ENCODE measurements at regions not wholly inside any gene's neighbourhood (a gene's known extent, or its start where the extent isn't known, plus 50 kb on each side); places are given as distances from the start of the nearest gene placed in this dataset.
"Not testable (repeated sequence)": the region's sequence is repeated elsewhere in the genome, so short reads cannot be mapped to it uniquely, and the experiment has no call there.

DNA sequence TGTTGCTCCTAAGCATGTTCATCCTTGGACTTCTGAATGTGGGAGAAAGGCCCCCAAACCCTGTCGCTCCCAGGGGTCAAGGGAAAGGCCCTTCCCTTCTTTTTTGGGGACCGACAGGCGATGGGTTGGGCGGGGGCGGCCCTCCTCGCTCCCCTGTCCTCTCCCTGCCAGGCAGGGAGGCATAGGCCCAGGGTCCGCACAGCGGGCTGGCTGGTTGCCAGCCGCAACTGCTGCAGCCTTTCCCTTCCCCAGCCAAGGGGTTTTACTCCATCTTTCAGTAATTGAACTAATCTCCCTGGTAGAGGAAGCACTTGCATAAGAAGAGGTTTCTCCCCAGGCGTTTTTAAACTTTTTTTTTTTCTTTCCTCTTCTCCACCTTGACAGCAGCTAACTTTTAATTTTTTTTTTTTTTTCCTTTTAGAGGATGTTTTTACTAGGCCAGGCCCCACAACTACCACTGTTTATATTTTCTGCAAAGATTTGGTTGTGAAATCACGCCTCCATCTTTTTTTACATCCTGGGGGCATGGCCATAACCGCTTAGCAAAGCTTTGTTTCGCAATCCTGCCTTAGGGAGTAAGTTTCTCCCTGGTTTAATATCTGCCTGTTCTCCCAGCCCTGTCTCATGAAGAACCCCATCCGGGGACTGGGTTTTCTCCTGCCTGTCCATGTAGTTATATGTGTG lies 216.9 kb upstream of the ZNF608 start:
- peak; percentile 55 for DNase-seq (ENCODE audit: low spot score)

- DNase-seq (ENCODE audit: low spot score): not testable (repeated sequence)
Measured at GRCh38 chr5:124966741-124967140, 220.3 kb upstream of the ZNF608 start.

DNA sequence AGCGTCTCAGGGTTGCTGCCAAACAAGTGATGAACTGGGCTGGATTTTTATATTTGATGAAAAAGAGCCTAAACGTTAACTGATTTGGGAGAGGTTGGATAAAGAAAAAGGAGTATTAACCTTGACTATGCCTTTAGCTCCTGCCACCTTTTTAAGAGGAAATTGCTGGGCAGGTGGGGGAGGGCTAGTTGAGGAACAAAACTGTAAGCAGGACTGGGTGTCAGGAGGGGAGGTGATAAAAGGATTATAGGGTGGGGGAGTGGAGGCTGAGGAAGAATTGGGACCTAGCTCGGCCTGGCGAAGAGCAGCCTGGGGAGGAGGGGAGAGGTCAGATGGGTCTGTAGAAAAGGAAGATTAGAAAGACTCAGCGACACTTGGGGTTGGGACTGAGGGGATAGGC lies 223.9 kb upstream of the ZNF608 start:
- DNase-seq (ENCODE audit: low spot score): not testable (repeated sequence)

DNA sequence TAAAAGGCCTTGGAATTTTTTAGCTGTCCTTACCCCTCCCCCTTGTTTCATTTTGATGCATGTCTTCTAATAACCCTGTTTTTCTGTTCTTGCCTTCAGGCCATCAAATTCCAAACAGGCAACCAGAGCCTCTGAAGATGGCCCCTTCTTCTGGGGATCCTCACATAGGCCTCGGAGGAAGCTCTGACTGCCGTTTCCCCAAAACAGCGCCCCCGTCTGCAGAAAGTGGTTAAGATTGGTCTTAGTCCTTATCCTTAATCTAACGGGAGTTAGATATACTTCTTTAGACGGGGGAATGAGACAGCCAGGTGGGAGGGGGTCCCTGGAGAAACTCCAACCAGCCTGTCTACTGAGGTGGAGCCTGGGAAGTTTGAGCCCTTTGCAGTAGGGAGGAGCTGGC lies 226.3 kb upstream of the ZNF608 start:
- no peak for DNase-seq (ENCODE audit: low spot score)

DNA sequence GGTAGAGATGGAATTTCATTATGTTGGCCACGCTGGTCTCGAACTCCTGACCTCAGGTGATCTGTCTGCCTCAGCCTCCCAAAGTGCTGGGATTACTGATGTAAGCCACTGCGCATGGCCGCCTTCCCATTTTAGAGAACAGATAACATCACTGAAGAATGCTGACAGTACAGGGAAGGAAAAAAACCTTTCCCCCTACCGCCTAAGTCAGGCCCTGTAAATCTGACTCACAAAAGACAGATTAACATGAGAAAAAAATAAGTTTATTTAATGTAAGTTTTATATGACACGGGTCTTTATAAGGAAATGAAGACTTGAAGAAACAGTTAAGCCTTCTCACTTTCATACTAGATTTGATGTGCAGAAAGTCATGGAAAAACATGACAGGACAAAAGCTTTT lies 227.2 kb upstream of the ZNF608 start:
- no peak for DNase-seq (ENCODE audit: low spot score)

DNA sequence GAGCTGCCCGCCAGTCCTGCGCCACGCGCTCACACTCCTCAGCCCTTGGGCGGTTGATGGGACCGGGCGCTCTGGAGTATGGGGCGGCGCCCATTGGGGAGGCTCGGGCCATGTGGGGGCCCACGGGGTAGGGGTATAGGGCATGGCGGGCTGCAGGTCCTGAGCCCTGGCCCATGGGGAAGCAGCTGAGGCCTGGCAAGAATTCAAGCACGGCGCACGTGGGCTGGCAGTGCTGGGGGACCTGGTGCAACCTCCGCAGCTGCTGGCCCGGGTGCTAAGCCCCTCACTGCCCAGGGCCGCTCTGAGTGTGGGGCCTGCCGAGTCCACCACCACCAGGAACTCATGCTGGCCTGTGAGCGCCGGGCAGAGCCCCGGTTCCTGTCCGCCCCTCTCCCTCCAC lies 229.6 kb upstream of the ZNF608 start:
- DNase-seq (ENCODE audit: low spot score): no peak

GRCh38 chr5:124979251-124979650 lies 232.8 kb upstream of the ZNF608 start:
- DNase-seq (ENCODE audit: low spot score): no peak

GRCh38 chr5:124980163-124980941 lies 233.9 kb upstream of the ZNF608 start:
- DNase-seq (ENCODE audit: low spot score): no peak

- no peak for DNase-seq (ENCODE audit: low spot score)
Measured at GRCh38 chr5:124981901-124982300, 235.5 kb upstream of the ZNF608 start.

- no peak for DNase-seq (ENCODE audit: low spot score)
Measured at GRCh38 chr5:124986170-124986569, 239.7 kb upstream of the ZNF608 start.

- no peak for DNase-seq (ENCODE audit: low spot score)
Measured at GRCh38 chr5:124986667-124987066, 240.2 kb upstream of the ZNF608 start.

- DNase-seq (ENCODE audit: low spot score): not testable (repeated sequence)
Measured at GRCh38 chr5:124987786-124988185, 241.3 kb upstream of the ZNF608 start.

DNA sequence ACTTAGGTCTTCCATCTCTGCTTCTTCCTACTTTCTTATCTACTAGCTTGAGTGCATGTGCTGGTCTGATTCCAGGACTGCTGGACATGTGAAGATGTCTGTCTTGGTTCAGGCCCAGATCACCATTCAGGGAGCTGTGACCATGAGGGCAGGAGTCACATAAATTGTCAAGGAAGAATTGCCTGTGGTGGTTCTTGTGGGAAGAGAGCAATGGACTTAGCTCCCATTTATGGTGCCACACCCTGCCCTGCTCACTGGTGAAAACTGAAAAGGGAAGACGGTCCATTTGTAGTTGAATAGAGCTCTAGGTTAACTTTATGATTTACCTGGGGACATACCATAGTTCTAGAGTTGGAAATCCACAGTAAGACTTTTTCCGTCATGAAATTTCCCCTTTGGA lies 244.3 kb upstream of the ZNF608 start:
- DNase-seq (ENCODE audit: low spot score): no peak

- no peak for DNase-seq (ENCODE audit: low spot score)
Measured at GRCh38 chr5:124995421-124995820, 249.0 kb upstream of the ZNF608 start.

DNA sequence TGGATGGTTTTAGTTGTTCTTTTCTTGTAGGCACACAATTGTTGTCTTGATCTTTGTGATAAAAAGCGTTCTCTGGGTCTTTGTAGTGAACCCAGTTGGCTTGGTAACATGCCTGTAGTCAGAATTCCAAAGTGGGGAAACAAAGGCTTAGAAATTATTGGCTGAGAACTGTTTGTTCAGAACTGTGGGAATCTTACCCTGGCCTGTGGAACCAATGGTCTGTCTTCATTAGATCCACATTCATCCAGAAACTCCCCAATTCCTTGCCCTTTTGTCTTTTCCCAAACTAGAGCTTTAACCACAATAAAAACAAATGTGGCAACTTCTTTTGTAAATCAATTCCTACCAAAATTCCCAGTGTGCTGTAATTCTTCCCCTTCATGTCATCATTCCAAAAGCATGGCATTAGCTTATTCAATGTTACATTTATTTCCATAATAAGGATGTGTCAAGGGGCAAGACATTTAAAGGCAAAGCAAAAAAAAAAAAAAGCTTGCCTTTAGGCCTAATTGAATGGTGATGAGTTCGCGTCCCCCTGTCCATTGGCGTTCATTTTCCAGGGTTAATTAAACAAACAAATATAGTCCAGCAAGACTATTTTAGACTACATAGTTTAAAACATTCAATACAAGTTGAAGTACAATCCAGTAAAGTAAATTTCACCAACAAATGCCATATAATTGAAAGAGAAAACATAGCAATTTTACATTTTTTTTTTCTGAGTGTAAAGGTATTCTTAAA lies 249.8 kb upstream of the ZNF608 start:
- no peak for DNase-seq (ENCODE audit: low spot score)

- no peak for DNase-seq (ENCODE audit: low spot score)
Measured at GRCh38 chr5:124996764-124997077, 250.3 kb upstream of the ZNF608 start.

DNA sequence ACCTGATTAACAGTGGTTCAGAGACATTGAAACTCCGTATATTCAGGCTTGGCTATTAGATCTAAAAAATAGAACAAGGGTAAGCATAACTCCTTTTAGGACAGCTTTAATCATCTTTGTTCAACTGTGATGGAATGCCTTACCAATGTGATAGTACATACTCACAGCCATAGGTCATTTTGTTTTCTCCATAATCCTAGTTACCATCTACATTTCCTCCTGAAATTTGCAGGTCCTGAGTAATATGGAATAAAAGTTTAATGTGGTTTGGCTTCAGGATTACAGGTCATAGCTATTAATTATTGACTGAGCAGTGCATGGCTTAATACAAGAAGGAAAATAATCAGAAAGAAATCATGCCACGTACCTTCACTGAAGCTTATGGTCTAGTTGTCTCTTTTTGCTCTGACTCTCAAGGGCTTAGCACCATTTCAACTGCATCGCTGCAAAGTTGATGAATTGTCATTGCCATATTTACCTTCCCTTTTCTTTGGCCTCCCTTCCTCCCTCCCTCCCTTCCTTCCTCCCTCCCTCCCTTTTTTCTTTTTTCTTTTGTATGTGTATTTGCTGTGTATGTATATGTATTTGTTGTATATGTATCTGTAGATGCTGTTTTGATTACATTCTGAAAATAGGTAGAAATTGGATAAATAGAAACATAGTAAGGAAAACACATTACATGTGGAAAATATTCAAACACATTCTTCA lies 250.9 kb upstream of the ZNF608 start:
- no peak for DNase-seq (ENCODE audit: low spot score)

DNA sequence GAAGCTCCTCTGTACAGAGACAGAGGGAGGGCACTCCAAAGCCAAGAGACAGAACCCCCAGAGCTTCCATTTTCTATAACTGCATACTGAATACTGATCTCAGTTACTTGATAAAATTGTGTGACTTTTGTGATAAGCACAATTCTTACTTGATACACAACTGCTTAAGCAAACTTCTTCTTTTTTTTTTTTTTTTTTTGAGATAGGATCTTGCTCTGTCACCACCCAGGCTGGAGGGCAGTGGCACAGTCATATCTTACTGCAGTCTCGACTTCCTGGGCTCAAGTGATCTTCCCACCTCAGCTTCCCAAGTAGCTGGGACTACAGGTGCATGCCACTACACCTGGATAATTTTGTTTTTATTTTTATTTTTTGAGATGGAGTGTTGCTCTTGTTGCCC lies 252.1 kb upstream of the ZNF608 start:
- DNase-seq (ENCODE audit: low spot score): no peak

- DNase-seq (ENCODE audit: low spot score): no peak
Measured at GRCh38 chr5:125002727-125003598, 256.5 kb upstream of the ZNF608 start.

DNA sequence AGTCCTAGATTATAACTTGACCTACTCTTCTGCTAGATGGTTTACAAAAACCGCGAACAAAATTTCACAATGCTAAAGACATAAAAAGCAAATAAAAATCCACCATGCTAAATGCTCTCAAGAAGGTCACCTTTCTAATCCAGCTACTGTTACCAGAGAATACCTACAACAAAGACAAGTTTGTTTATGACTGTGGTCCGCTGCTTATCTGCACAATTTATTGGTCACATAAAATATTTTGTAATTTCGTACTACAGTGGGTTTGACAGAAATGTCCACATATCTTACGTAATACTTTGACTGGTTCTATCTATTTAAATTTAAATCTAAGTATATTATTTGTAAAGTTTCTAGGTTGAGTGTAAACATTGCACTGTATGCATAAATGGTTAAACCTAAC lies 257.6 kb upstream of the ZNF608 start:
- no peak for DNase-seq (ENCODE audit: low spot score)

- DNase-seq (ENCODE audit: low spot score): no peak
Measured at GRCh38 chr5:125005266-125005665, 258.8 kb upstream of the ZNF608 start.
